ENCODE measurements at regions not wholly inside any gene's neighbourhood (a gene's known extent, or its start where the extent isn't known, plus 50 kb on each side); places are given as distances from the start of the nearest gene placed in this dataset.
A peak's percentile ranks its signal among the peaks of the same experiment; 100 is the strongest.

- DNase-seq, result no peak
- Histone ChIP-seq H3K9me3 (ENCODE audit: control insufficient read depth in 1 of 2, low read length in 2 of 2) (no peaks in the 10 kb centered on the region), H3K36me3 (ENCODE audit: insufficient read depth, low read length) (no peaks in the 10 kb centered on the region), H3K4me3 (ENCODE audit: low read length in 2 of 2) (no peak overlapping the region), H3K4me1 (ENCODE audit: insufficient read depth, low read length) (no peaks in the 10 kb centered on the region), H3K27ac (ENCODE audit: low read depth, low read length) (no peak overlapping the region), H3K27me3 (ENCODE audit: insufficient read depth, low read length) (no peaks in the 10 kb centered on the region)
- Mint-ChIP-seq H3K27ac (no peak overlapping the region), H3K4me3 (no peak overlapping the region), H3K9me3 (no peaks in the 10 kb centered on the region), H3K27me3 (peaks cover 5 to 6% of the 10 kb centered on the region in 2 donors), H3K36me3 (no peaks in the 10 kb centered on the region), H3K4me1 (no peaks in the 10 kb centered on the region)
- ChIA-PET CTCF (ENCODE audit: partially characterized antibody) (no interaction called here), POLR2A (ENCODE audit: partially characterized antibody) (no interaction called here)
- intact Hi-C loops (cut with micrococcal nuclease), result no loop called here
Observed at GRCh38 chr1:175866776-175867175, 123.4 kb upstream of the TNR start.

- Histone ChIP-seq H3K9me3 (ENCODE audit: control insufficient read depth in 1 of 2, low read length in 2 of 2) (no peaks in the 10 kb centered on the region), H3K36me3 (ENCODE audit: insufficient read depth, low read length) (no peaks in the 10 kb centered on the region), H3K27me3 (ENCODE audit: insufficient read depth, low read length) (no peaks in the 10 kb centered on the region), H3K4me3 (ENCODE audit: low read length in 2 of 2) (no peak overlapping the region), H3K4me1 (ENCODE audit: insufficient read depth, low read length) (no peaks in the 10 kb centered on the region), H3K27ac (ENCODE audit: low read depth, low read length) (no peak overlapping the region)
- intact Hi-C loops (cut with micrococcal nuclease), result no loop called here
- H3K9me3 Mint-ChIP-seq, result no peaks in the 10 kb centered on the region
- H3K4me3 Mint-ChIP-seq, result no peak overlapping the region
- ChIA-PET POLR2A (ENCODE audit: partially characterized antibody) (no interaction called here), CTCF (ENCODE audit: partially characterized antibody) (no interaction called here)
- peaks cover 5 to 6% of the 10 kb centered on the region in 2 donors for H3K27me3 Mint-ChIP-seq
- H3K36me3 Mint-ChIP-seq, result no peaks in the 10 kb centered on the region
- no peak for DNase-seq
- no peaks in the 10 kb centered on the region for H3K4me1 Mint-ChIP-seq
- no peak overlapping the region for H3K27ac Mint-ChIP-seq
Observed at GRCh38 chr1:175865041-175865766, 121.8 kb upstream of the TNR start.

- Mint-ChIP-seq H3K27ac (no peak overlapping the region), H3K27me3 (peaks cover 5 to 6% of the 10 kb centered on the region in 2 donors), H3K4me3 (no peak overlapping the region), H3K9me3 (no peaks in the 10 kb centered on the region), H3K4me1 (no peaks in the 10 kb centered on the region), H3K36me3 (no peaks in the 10 kb centered on the region)
- Histone ChIP-seq H3K4me3 (ENCODE audit: low read length in 2 of 2) (no peak overlapping the region), H3K9me3 (ENCODE audit: control insufficient read depth in 1 of 2, low read length in 2 of 2) (no peaks in the 10 kb centered on the region), H3K27me3 (ENCODE audit: insufficient read depth, low read length) (no peaks in the 10 kb centered on the region), H3K36me3 (ENCODE audit: insufficient read depth, low read length) (no peaks in the 10 kb centered on the region), H3K4me1 (ENCODE audit: insufficient read depth, low read length) (no peaks in the 10 kb centered on the region), H3K27ac (ENCODE audit: low read depth, low read length) (no peak overlapping the region)
- intact Hi-C loops (cut with micrococcal nuclease), result no loop called here
- POLR2A ChIA-PET (ENCODE audit: partially characterized antibody), result no interaction called here
- no peak for DNase-seq
- CTCF ChIA-PET (ENCODE audit: partially characterized antibody), result no interaction called here
Observed at GRCh38 chr1:175864625-175865024, 121.2 kb upstream of the TNR start.

GRCh38 chr1:175864183-175864582, 120.8 kb upstream of the TNR start:
- POLR2A ChIA-PET (ENCODE audit: partially characterized antibody), result no interaction called here
- Histone ChIP-seq H3K9me3 (ENCODE audit: control insufficient read depth in 1 of 2, low read length in 2 of 2) (no peaks in the 10 kb centered on the region), H3K27me3 (ENCODE audit: insufficient read depth, low read length) (no peaks in the 10 kb centered on the region), H3K36me3 (ENCODE audit: insufficient read depth, low read length) (no peaks in the 10 kb centered on the region), H3K27ac (ENCODE audit: low read depth, low read length) (no peak overlapping the region), H3K4me3 (ENCODE audit: low read length in 2 of 2) (no peak overlapping the region), H3K4me1 (ENCODE audit: insufficient read depth, low read length) (no peaks in the 10 kb centered on the region)
- Mint-ChIP-seq H3K9me3 (no peaks in the 10 kb centered on the region), H3K27me3 (peaks cover 5 to 6% of the 10 kb centered on the region in 2 donors), H3K4me1 (no peaks in the 10 kb centered on the region), H3K36me3 (no peaks in the 10 kb centered on the region), H3K27ac (no peak overlapping the region), H3K4me3 (no peak overlapping the region)
- intact Hi-C loops (cut with micrococcal nuclease), result no loop called here
- DNase-seq, result no peak
- CTCF ChIA-PET (ENCODE audit: partially characterized antibody), result no interaction called here

- peaks cover 5 to 6% of the 10 kb centered on the region in 2 donors for H3K27me3 Mint-ChIP-seq
- intact Hi-C loops (cut with micrococcal nuclease), result no loop called here
- H3K36me3 Mint-ChIP-seq, result no peaks in the 10 kb centered on the region
- Histone ChIP-seq H3K27ac (ENCODE audit: low read depth, low read length) (no peak overlapping the region), H3K27me3 (ENCODE audit: insufficient read depth, low read length) (no peaks in the 10 kb centered on the region), H3K4me3 (ENCODE audit: low read length in 2 of 2) (no peak overlapping the region), H3K4me1 (ENCODE audit: insufficient read depth, low read length) (no peaks in the 10 kb centered on the region), H3K36me3 (ENCODE audit: insufficient read depth, low read length) (no peaks in the 10 kb centered on the region), H3K9me3 (ENCODE audit: control insufficient read depth in 1 of 2, low read length in 2 of 2) (no peaks in the 10 kb centered on the region)
- H3K9me3 Mint-ChIP-seq, result no peaks in the 10 kb centered on the region
- peak overlapping the region in 1 of 7 donors; percentile 39 for H3K27ac Mint-ChIP-seq
- ChIA-PET CTCF (ENCODE audit: partially characterized antibody) (no interaction called here), POLR2A (ENCODE audit: partially characterized antibody) (no interaction called here)
- H3K4me1 Mint-ChIP-seq, result no peaks in the 10 kb centered on the region
- no peak overlapping the region for H3K4me3 Mint-ChIP-seq
- no peak for DNase-seq
Observed at GRCh38 chr1:175863299-175864050, 120.1 kb upstream of the TNR start.

GRCh38 chr1:175862408-175862807, 119.0 kb upstream of the TNR start:
- DNase-seq, result no peak
- H3K27me3 Mint-ChIP-seq, result peaks cover 5 to 6% of the 10 kb centered on the region in 2 donors

GRCh38 chr1:175861626-175862367, 118.4 kb upstream of the TNR start:
- Mint-ChIP-seq H3K36me3 (no peaks in the 10 kb centered on the region), H3K27ac (no peak overlapping the region), H3K4me1 (no peaks in the 10 kb centered on the region), H3K27me3 (peaks cover 5 to 6% of the 10 kb centered on the region in 2 donors), H3K9me3 (no peaks in the 10 kb centered on the region), H3K4me3 (no peak overlapping the region)
- POLR2A ChIA-PET (ENCODE audit: partially characterized antibody), result no interaction called here
- CTCF ChIA-PET (ENCODE audit: partially characterized antibody), result no interaction called here
- Histone ChIP-seq H3K4me3 (ENCODE audit: low read length in 2 of 2) (no peak overlapping the region), H3K36me3 (ENCODE audit: insufficient read depth, low read length) (no peaks in the 10 kb centered on the region), H3K9me3 (ENCODE audit: control insufficient read depth in 1 of 2, low read length in 2 of 2) (no peaks in the 10 kb centered on the region), H3K27ac (ENCODE audit: low read depth, low read length) (no peak overlapping the region), H3K4me1 (ENCODE audit: insufficient read depth, low read length) (no peaks in the 10 kb centered on the region), H3K27me3 (ENCODE audit: insufficient read depth, low read length) (no peaks in the 10 kb centered on the region)
- no peak for DNase-seq
- intact Hi-C loops (cut with micrococcal nuclease), result no loop called here

More at GRCh38 chr1:175862408-175862807, 119.0 kb upstream of the TNR start:
- H3K9me3 ChIP-seq (ENCODE audit: control insufficient read depth in 1 of 2, low read length in 2 of 2), result no peaks in the 10 kb centered on the region
- Mint-ChIP-seq H3K4me1 (no peaks in the 10 kb centered on the region), H3K4me3 (no peak overlapping the region), H3K9me3 (no peaks in the 10 kb centered on the region), H3K27ac (no peak overlapping the region), H3K36me3 (no peaks in the 10 kb centered on the region)
- no peak overlapping the region for H3K27ac ChIP-seq (ENCODE audit: low read depth, low read length)
- intact Hi-C loops (cut with micrococcal nuclease), result no loop called here
- H3K36me3 ChIP-seq (ENCODE audit: insufficient read depth, low read length), result no peaks in the 10 kb centered on the region
- ChIA-PET POLR2A (ENCODE audit: partially characterized antibody) (no interaction called here), CTCF (ENCODE audit: partially characterized antibody) (no interaction called here)
- no peaks in the 10 kb centered on the region for H3K27me3 ChIP-seq (ENCODE audit: insufficient read depth, low read length)
- H3K4me3 ChIP-seq (ENCODE audit: low read length in 2 of 2), result no peak overlapping the region
- no peaks in the 10 kb centered on the region for H3K4me1 ChIP-seq (ENCODE audit: insufficient read depth, low read length)

All from CD4-positive, alpha-beta memory T cell (primary cell).